Left renal pelvis (tissue), 4 donors: ENCODE measurements at regions not wholly inside any gene's neighbourhood (a gene's known extent, or its start where the extent isn't known, plus 50 kb on each side); places are given as distances from the start of the nearest gene placed in this dataset.

Experiments used
- DNase-seq, 4 donors: peaks; one replicate each; pipeline ENCODE4 v3.0.0-alpha.2; 2013; ENCODE audit warnings: low read depth in 4 of 4, low spot score in 3 of 4

DNA sequence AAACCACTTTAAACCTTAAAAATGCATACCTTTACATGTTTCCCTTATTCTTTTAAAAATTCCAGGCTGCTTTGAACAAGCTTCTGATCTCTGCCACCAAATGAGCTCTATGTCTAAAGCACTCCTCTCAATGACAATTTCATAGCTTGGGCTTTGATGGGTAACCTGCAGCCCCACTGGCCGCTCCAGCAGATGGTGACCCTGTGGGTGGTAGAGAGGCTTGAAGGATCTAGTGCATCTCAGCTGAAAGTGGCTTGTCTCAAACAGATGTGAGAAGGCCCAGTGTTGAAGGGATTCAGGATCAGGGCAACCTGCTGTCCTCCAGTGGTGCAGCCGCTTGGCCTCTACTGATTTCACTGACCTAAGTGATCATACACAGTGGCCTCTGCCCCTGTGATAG lies 84.7 kb upstream of the IRF2BP2 start:
- no peak for DNase-seq

DNA sequence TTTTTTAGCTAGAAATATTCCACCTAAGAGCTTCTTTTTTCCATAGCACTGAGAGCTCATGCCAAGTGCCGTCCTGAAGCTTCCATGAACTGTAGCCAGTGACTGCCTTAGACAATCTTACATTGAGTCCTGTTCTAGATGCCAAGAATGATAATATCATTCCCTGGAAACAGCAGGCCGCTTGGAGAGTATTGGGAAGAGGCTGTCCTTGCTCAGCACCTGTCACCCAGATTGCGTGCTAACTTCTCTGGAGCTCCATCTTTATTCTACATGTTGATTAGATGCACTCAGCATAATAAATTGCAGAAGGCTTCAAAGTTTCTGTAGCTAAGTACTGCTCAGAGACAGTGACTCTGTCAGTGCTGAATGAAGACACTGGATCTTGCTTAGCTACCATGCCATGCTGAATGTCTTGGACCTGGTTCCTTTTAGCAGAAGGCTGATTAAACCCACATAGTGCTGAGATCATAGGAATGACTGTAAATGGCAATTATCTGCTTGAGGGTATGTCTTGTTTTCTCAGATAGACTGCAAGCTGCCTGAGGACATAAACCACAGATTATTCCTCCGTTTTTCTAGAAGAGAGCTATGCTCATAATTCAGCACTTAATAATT lies 83.1 kb upstream of the IRF2BP2 start:
- DNase-seq, result no peak

DNA sequence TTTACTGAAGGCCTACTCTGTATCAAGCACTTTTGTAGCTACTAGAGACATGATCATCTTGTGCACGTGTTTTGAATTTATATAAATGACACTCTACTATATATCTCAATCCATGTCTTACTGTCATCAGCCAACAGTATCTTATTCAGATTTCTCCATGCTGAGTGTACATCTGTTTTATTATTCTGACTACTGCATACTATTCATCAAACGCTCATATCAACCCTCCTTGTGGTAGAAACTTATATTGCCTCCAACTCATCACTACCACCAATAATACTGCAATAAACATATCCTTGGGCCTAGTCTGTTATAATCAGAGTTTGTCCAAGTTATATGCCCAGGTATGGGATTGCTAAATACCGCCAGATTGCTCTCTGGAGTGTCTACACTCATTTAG lies 81.6 kb upstream of the IRF2BP2 start:
- no peak for DNase-seq

DNA sequence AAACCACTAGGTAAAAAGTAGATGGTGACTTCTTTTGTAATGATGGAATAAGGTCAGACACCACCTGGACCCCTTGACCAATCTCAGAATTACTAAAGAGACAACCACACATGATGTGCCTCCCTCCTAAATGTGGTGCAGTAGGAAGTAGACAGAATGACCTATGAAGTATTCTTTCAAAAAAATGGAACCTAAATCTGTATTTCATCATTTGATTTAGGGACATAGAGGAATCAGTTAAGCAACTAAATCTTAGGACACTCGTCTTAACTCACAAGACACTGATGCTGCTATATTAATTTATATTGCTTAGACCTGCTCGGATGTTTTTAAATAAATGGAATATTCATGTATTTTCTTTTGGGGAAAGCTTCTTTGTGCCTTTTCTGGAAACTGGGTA lies 80.9 kb upstream of the IRF2BP2 start:
- no peak for DNase-seq

DNA sequence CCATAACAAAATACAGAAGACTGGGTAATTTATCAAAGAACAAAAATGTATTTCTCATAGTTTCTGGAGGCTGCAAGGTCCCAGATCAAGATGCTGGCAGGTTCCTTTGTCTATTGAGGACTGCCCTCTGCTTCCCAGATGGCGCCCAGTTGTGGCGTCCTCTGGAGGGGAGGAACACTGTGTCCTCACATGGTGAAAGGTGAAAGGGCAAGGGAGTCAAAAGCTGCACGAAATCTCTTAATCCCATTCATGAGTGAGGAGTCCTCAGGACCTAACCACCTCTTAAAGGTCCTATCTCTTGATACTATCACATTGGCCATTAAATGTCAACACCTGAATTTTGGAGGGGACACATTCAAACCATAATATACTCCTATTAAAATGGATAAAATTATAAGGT lies 79.3 kb upstream of the IRF2BP2 start:
- no peak for DNase-seq

DNA sequence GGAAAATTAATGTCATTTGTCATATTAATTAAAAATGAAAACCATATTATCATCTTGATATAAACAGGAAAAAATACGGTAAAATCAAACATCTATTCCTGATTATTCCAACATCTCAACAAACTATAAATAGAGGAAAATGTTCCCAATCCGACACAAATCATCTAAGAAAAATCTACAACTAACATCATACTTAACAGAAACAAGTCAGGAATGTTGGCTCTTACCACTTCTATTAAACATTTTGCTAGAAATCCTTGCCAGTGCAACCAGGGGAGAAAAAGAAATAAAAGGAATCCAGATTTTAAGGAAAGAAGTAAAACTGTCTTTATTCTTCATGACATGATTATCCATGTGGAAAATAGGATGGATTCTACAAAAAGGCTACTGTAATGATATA lies 77.0 kb upstream of the IRF2BP2 start:
- DNase-seq, result no peak

DNA sequence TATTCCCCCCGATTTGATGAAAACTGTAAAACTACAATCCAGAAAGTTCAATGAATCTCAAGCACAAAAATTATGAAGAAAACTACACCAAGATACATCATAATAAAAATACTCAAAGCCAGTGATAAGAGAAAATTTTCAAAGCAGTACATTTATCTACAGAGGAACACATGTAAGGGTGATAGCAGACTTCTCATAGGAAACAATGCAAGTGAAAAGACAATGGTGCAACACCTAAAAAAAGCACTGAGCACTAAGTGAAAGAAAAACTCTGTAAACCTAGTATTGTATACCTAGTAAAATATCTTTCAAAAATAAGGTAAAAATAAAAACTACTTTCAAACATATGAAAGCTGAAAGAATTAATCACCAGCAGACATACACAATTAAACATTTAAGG lies 76.1 kb upstream of the IRF2BP2 start:
- DNase-seq, result no peak

DNA sequence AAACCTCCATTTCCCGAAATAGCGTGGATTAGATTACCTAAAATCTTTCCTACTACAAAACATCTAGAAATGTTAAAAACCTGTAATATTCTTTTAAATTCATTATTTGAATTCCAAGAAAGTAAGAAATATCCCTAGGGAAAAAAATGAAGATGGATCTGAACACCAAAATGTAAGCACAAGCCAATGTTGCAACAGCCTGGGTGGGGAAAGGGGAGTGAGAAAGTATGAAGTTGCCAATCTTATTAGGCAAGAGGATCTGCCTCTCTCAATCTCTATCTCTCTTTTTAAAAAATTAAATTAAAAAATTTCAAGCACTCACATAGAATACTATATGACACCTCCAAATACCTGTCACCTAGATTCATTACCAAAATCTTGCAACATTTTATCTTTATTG lies 74.9 kb upstream of the IRF2BP2 start:
- no peak for DNase-seq

DNA sequence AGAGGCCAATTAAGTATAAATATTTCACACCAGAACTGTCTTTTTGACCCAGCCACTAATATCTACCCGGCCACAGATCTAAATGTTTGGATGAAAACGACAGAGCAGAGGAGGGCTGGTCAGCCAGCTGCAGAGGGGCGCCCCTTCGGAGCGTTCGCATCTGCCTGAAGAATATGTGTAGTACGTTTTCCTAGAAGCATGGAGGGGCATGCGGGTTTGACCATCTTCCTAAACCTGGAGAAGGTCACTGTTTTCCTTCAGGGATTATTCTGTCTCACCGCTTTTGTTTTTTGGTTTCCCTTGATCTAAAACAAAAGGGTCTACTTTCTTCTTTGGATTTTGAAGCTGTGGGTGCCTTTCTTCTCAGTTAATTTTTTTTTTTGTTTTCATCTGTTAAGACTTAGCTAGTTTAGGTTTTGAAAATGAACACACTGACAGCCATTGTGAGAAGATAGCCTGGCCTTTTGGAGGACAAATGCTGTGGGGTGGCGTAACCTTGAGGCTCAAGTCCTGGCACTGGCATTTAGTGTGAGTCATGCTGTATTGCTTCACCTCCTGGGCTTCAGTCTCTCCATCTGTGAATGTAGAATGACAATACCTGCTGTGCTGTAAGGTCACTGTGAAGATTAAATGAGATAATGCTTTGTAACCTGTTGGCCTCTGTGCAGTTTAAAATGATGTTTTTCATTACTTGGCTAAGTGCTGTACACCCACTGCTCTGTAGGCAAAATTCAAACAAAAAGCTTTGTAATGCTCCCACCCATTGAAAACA lies 74.1 kb upstream of the IRF2BP2 start:
- DNase-seq, result no peak

DNA sequence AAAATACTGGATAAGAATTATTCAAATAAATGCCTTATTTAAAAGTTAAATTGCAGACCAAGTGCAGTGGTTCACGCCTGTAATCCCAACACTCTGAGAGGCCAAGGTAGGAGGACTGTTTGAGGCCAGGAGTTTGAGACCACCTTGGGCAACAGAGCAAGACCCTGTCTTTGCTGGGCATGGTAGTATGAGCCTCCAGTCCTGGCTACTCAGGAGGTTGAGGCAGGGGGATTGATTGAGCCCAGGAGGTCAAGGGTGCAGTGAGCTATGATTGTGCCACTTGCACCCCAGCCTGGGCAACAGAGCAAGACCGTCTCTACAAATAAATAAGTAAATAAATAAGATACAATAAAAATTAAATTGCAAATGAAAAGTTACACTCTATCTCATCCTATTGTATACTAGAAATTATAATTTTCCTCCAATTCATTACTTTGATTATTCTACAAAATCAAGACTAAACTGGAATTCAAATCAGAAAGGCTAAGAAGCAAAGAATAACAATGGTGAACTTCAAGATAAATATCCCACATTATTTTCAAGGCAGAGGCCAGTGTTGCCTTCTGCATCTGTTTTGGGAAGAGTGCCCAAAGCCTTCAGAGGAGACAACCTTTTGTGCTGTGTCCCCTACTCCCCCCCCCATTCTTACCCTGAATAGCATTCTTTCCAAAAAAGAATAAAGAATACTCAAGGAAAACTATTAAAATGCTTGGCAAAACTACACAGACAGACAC lies 73.3 kb upstream of the IRF2BP2 start:
- no peak for DNase-seq

DNA sequence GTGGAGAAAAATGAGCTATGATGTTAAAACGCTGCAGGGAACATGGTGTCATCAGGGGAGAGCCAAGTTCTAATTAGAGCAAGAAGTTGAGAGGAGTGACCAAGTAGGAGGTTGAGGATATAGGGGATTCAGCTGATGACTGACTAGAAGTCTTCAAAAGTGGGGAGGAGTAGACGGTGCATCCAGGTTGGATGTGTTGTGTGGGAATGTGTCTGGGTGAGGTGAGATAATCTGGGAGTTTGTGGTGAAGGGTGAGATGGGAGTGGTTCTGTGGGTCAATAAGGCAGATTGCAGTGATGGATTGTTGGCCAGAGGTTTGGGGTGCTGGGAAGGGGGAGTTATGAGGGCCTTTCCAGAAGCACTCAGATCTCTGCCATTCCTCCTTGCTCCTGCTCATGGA lies 72.0 kb upstream of the IRF2BP2 start:
- no peak for DNase-seq

DNA sequence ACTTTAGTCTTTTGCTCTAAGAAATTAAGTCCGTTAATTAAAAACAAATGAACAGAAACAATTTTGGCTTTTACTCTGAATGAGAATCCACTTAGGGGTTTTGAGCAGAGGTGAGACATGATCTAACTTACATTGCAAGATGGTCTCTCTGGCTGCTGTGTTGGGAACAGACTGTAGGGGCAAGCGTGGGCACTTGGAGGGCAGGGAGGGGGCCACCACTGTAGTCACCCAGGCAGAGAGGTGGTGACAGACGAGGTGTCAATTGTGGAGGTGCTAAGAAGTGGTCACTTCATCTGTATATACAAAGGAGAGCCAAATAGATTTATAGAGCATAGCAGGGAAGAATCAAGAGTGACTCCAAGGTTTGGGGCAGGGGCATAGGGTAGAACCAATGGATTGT lies 71.1 kb upstream of the IRF2BP2 start:
- no peak for DNase-seq

DNA sequence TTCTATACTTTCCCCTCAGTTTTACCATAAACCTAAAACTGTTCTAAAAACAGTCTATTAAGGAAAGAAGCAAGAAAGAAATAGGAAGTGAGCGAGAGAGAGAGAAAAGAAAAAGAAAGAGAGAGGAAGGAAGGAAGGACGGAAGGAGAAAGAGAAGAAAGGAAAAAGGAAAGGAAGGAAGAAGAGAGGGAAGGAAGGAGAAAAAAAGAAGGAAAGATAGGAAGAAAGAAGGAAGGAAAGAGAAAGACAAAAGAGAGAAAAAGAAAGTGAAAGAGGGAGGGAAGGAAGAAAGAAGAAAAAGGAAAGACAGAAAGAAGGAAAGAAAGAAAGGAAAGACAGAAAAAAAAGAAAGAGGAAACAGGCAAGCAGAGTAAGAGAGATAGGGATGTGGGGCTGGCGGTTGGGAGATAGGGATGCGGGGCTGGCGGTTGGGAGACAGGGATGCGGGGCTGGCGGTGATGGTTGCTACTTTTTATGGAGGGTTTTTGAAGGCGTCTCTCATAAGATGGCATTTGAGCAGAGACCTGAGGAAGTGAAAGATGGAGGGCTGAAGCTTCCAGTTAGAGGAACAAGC lies 70.4 kb upstream of the IRF2BP2 start:
- no peak for DNase-seq

DNA sequence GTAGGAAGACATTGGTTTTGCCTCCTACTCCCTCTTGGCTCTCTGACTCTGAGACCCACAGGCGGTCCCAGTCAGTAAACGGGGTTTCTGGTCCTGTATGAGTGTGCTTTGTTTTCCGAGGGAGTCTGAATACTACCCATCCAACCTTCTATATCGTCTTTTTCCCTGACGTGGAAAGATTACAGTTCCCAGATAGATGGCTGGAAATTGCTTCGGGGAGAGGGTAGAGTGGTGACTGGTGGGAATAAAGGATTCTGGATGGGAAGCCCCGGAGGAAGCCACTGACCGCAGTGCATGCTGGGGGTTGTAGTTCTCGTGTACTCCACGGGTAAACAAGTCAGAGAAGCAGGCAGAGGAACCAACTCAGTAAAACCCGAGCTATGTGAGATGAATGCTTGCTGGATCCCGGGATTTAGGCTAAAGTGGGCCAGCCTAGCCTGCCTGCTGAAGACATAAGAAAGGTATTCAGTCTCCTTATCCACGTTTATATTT lies 66.2 kb upstream of the IRF2BP2 start:
- peak; percentile 44 to 75 (median 60) for DNase-seq

DNA sequence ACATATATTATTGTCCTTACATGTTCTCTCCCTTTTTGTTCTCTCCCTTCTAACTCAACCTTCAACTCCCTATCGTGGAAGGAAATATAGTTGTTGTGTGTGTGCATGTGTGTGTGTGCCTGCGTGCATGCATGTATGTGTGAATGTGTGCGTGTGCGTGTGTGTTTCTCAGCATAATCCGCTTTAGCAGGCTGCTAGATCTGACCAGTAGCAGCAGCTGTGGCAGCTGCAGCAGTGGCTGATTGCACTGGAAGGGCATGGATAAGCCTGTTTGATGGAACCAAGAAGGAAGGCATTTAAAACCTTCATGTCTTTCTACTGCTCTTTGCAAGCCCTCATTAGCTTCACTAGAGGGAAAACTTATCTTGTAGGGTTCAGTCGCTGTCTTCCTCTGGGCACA lies 65.6 kb upstream of the IRF2BP2 start:
- no peak for DNase-seq

DNA sequence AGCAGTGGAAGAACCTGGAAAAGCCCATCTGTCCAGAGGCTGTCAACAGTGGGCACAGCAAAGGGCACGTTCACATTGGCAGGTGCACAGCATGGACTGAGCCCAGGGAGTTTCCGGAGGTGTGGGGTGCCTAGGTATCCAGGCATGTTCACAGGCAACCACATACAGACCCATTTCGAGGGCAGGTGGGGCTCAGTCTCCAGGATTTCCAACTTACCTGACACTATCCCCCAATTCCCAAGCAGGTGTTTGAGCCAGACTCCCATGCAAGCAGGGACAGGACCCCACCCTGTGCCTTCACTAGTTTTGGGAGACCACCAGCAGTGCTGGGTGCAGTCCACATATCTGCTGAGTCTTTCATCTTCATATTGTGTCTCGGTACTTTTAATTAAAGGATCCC lies 65.0 kb upstream of the IRF2BP2 start:
- DNase-seq, result no peak

DNA sequence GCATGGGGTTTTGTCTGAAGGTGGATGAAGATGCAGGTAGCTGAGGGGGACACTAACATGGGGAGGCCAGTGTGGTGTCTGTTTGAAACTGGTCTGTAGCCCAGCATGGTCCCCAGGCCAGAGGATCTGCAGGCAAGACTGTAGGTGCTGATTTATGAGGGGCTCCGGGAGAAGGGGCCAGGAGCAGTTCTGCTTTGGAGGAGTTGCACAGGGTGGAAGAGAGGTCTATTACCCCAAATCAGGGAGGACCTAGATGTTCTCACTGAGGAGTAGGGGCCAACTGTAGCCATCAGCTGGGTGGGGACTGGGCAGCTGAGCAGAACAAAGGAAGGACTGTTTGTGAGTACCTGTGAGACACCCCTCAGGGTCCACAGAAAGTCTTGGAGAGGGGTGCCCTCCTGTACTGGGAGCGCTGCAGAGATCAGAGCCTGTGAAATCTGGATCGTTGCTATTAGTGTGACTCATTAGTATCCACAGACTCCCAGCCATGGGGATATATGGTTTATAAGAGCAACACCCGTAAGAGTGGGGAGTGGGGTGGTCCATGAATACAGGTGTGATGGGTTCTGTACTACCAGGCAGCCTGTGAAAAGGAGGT lies 64.3 kb upstream of the IRF2BP2 start:
- DNase-seq, result no peak

DNA sequence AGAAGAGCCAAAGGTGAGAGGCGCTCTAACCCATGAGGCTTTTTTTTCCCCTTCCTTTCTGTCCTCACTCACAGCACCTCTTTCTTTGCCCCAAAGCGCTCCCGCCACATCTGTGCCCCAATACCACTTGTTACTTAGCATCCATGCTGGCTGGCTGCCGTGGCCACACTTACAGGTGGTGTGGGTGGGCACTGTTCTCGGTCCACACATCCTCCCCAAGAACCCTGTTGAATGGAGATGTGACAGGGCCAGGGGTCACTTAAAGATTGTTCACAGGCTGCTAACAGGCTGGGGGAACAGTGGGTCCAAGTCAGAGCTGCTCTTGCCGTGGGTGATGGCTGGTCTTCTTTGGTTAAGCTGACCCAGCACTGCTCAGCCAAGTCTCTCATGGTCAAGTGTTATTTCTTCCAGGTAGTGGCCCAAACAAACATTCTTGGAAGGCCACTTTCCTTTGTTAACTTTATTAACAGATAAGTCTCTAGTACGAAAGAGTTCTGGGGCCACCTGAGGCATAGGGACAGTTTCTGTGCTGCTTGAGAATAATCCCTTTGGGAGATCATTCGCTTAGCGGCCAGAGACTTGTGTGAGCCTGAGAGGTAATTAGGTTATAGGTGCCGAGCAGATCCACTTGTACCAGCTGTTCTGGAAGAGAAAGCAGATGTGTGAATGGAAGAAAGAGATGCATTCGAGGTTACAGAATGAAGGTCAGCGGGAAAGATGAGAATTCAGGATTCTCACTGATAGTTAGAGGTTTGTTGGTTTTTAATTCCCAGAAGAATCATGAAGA lies 62.6 kb upstream of the IRF2BP2 start:
- DNase-seq, result no peak

DNA sequence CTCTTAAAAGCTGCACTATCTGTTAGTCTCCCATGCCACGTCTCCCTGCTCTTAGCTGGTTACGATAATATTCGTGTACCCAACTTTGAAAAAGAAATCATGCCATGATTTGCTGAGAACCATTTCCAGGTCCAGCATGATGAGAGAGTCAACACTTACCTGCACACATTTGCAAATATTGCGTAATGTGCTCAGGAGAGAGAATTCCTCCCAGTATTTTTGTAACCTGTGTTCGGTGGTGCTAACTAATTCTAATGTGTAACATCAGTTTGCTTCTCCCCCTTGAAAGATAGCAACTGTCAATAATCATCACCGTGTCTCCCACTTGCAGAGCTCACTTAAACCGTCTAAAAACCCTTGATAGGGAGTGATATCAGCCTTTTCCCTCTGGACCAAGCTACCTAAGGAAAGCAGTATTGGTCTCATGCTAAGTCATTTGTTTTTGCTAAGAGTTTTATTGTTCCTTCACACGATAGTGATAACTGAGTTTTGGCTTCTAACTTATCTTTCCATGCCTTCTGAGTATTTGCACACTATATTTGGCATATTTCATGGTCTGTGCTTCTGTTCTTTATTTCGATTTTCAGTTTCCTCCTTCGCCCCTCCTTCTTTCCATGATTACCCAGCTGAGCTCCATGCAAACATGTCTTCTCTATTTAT lies 61.1 kb upstream of the IRF2BP2 start:
- DNase-seq, result no peak

DNA sequence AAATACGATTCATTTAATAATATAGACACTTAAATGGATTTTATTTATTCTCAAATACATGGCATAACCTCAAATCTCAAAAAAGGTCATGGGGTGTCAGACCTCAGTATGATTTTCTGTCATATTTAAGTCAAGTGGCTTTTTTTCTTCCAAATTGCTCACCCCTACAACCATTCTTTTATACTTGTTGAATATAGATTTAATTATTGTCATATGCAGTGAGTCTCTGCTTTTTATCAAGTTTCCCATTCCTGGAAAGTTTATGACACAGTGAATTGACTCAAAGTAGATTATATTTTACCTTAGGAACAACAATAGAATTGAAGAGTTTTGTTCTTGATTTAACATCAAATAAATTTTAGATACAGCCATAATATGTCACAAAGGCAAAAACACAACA lies 59.5 kb upstream of the IRF2BP2 start:
- no peak for DNase-seq
